ENCODE measurements at regions not wholly inside any gene's neighbourhood (a gene's known extent, or its start where the extent isn't known, plus 50 kb on each side); places are given as distances from the start of the nearest gene placed in this dataset.

DNA sequence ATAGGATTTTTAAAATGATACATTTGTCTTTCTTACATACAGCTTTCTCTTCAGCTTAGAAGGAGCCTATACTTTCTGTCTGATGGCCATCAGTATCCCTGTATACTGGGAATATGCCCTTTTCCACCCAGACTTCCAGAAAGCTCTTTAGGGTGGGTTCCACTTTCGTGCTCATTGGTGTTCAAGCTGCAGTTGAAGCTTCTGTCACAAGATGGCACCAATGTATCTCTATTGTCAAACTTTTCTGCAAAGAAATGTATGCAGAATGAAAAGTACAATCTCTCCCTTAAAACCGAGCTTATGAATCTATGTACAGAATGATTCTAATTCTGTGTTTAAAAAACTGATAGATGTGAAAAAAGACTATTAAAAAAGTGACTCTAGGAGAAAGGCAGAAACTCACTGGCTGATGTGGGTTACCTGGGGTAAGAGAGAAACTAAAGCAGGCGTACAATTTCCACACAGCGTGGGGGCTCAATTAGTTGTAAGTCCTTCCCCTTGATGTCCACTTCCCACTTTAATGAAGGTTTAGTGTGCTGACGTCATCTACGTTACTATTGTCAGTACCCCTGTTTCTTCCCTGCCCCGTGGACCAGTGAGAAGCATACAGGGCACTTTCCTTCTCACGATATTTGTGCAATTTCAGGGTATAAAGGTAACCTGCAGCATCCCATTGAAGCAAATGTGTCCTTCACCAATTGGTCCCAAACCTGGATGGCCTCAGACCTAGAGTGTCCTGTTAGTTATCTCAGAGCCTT is 57.3 kb upstream of the TCEAL2 start:
- no peaks in the 10 kb centered on the region for H3K4me1 ChIP-seq (ENCODE audit: control insufficient read depth, insufficient read depth, low read length)
- no peak overlapping the region for H3K9ac ChIP-seq (ENCODE audit: low read length)
- H3K9me3 ChIP-seq (ENCODE audit: control insufficient read depth, insufficient read depth, low read depth, low read length), result peaks cover 46% of the 10 kb centered on the region
- H3K27me3 ChIP-seq (ENCODE audit: control insufficient read depth, insufficient read depth, low read length), result no peaks in the 10 kb centered on the region; the same call in 1 of the 2 replicates
- H3K27ac ChIP-seq (ENCODE audit: low read depth, low read length), result no peak overlapping the region
- no peak overlapping the region for H3K4me3 ChIP-seq (ENCODE audit: low read depth, low read length)
- H3K36me3 ChIP-seq (ENCODE audit: control insufficient read depth, insufficient read depth, low read length), result no peaks in the 10 kb centered on the region

DNA sequence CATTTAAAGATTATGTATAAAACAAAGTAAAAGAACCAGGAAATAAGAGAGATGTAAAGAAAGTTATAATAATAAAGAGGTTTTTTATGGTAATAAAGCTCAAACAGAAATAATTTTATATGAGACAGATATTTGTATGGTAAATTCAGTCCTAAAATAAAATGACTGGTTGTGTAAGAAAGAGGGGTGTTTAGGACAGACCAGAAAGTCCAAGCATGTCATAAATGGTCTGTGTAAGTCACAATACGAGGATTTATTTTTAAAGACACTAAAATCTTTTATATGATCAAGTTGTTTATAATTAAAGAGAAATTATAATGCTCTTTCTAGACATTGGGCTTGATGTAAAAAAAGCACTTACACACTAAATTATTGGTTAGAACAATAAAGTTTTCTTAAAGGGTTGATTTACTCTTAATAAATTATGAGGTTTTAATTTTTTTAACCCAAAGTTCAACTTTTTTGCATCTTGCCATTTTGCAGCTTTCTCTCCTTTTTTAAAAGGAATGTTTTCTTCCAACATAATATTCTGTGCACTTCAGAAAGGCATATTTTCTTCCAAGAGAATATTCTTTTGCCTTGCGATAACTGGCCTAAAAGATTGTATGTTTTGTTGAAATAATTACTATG is 61.9 kb upstream of the TCEAL2 start:
- no peaks in the 10 kb centered on the region for H3K4me1 ChIP-seq (ENCODE audit: control insufficient read depth, insufficient read depth, low read length)
- no peaks in the 10 kb centered on the region for H3K27me3 ChIP-seq (ENCODE audit: control insufficient read depth, insufficient read depth, low read length)
- H3K9ac ChIP-seq (ENCODE audit: low read length), result no peak overlapping the region
- H3K27ac ChIP-seq (ENCODE audit: low read depth, low read length), result no peak overlapping the region
- H3K4me3 ChIP-seq (ENCODE audit: low read depth, low read length), result no peak overlapping the region
- H3K36me3 ChIP-seq (ENCODE audit: control insufficient read depth, insufficient read depth, low read length), result no peaks in the 10 kb centered on the region
- peaks cover 69% of the 10 kb centered on the region for H3K9me3 ChIP-seq (ENCODE audit: control insufficient read depth, insufficient read depth, low read depth, low read length)

DNA sequence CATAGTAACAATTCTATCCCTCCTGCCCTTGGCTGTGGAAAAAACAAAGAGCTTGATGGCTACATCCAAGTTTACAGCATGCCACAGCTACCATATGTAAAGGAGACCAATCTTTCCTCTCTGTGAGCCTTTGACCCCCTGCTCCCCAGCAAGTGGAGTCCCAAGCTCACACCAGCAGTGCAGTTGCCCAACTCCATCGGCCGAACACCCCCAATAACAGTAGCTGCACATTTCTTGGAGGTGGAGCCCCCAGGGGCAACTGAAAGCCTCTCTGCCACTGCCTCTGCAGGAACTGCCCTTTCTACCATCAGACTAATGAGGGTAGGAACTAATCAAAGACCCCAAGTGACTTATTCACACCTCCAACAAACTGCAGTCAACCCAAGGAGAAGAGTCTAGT is 81.0 kb upstream of the TCEAL2 start:
- Histone ChIP-seq H3K9me3 (ENCODE audit: control insufficient read depth, insufficient read depth, low read depth, low read length) (peaks cover 29% of the 10 kb centered on the region; the same call in 1 of the 2 replicates), H3K27me3 (ENCODE audit: control insufficient read depth, insufficient read depth, low read length) (no peaks in the 10 kb centered on the region; the same call in 1 of the 2 replicates), H3K4me3 (ENCODE audit: low read depth, low read length) (no peak overlapping the region), H3K27ac (ENCODE audit: low read depth, low read length) (no peak overlapping the region), H3K36me3 (ENCODE audit: control insufficient read depth, insufficient read depth, low read length) (no peaks in the 10 kb centered on the region), H3K4me1 (ENCODE audit: control insufficient read depth, insufficient read depth, low read length) (no peaks in the 10 kb centered on the region), H3K9ac (ENCODE audit: low read length) (no peak overlapping the region)

DNA sequence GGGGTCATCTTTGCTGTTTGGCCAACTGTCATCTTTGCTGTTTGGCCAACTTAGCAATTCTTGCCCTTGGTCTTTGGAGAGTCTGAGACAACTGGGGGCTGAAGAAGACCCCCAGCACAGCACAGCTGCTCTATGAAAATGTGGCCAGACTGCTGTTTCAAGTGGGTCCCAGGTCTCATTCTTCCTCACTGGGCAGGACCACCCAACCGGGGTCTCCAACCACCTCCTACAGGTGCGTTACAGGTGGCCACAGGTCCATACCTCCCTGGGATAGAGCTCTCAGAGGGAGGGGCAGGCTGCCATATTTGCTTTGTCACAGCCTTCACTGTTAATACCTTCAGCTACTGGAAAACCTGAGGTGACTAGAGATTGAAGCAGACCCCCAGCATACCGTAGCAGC is 82.1 kb upstream of the TCEAL2 start:
- H3K36me3 ChIP-seq (ENCODE audit: control insufficient read depth, insufficient read depth, low read length), result no peaks in the 10 kb centered on the region

DNA sequence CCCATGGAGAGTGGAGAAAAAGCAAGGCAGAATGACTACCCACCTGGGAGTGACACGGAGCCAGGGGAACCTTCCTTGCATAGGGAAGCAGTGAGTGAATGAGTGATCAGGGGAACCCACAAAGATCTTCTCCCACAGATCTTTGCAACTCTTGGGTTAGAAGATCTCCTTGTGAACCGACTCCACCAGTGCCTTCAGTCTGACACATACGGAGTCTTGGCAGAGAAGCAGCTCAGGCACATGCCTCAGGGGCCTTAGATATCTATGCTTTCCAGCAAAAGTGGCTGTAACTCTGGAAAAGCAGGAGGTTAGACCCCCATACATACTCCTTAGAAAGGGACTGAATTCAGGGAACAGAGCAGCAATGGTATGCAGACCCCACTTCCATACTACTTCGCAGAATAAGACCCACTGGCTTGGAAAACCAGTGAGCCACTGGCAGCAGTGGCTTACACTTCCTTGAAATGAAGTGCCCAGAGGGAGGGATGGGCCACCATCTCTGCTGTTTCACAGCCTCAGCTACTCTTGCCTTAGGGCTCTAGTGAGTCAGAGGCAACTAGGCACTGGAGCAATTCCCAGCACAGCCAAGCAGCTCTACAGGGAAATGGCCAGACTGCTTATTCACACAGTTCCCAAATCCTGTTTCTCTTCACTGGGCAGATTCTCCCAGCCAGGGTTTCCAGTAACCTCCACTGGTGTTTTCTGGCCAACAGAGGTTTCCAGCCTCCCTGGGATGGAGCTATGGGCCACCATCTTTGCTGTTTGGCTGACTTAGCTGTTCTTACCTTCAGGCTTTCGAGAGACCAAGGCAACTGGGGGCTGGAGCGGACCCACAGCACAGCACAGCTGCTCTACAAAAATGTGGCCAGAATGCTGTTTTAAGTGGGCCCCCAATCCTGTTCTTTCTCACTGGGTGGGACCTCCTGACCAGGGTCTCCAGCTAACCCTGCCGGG is 82.8 kb upstream of the TCEAL2 start:
- Histone ChIP-seq H3K27me3 (ENCODE audit: control insufficient read depth, insufficient read depth, low read length) (no peaks in the 10 kb centered on the region; the same call in 1 of the 2 replicates), H3K36me3 (ENCODE audit: control insufficient read depth, insufficient read depth, low read length) (no peaks in the 10 kb centered on the region), H3K27ac (ENCODE audit: low read depth, low read length) (no peak overlapping the region), H3K9me3 (ENCODE audit: control insufficient read depth, insufficient read depth, low read depth, low read length) (peaks cover 29% of the 10 kb centered on the region; the same call in 1 of the 2 replicates), H3K4me3 (ENCODE audit: low read depth, low read length) (no peak overlapping the region), H3K4me1 (ENCODE audit: control insufficient read depth, insufficient read depth, low read length) (no peaks in the 10 kb centered on the region), H3K9ac (ENCODE audit: low read length) (no peak overlapping the region)

More for the DNA sequence above, 82.1 kb upstream of the TCEAL2 start:
- peaks cover 29% of the 10 kb centered on the region; the same call in 1 of the 2 replicates for H3K9me3 ChIP-seq (ENCODE audit: control insufficient read depth, insufficient read depth, low read depth, low read length)
- H3K27ac ChIP-seq (ENCODE audit: low read depth, low read length), result no peak overlapping the region
- H3K27me3 ChIP-seq (ENCODE audit: control insufficient read depth, insufficient read depth, low read length), result no peaks in the 10 kb centered on the region; the same call in 1 of the 2 replicates
- H3K4me3 ChIP-seq (ENCODE audit: low read depth, low read length), result no peak overlapping the region
- H3K4me1 ChIP-seq (ENCODE audit: control insufficient read depth, insufficient read depth, low read length), result no peaks in the 10 kb centered on the region
- no peak overlapping the region for H3K9ac ChIP-seq (ENCODE audit: low read length)

DNA sequence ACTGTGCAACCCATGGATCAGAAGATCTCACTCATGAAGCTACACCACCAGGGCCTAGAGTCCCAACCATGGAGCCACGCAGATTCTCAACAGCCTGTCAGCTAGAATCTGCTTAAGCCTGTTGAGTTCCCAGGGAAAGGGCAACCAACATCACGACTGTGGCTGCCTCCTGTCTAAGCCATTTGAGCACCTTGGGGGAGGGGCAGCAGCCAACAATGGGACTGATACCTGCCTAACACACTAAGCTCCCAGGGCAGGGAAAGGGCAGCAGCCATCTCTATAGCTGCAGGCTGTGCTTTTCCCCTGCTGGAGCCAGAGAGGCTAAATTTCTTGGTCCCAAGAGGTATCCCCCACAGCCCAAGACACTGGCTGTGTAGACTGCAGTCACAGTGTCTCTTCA is 96.5 kb upstream of the TCEAL2 start:
- Histone ChIP-seq H3K27me3 (ENCODE audit: control insufficient read depth, insufficient read depth, low read length) (no peaks in the 10 kb centered on the region), H3K27ac (ENCODE audit: low read depth, low read length) (no peak overlapping the region), H3K4me1 (ENCODE audit: control insufficient read depth, insufficient read depth, low read length) (no peaks in the 10 kb centered on the region), H3K9me3 (ENCODE audit: control insufficient read depth, insufficient read depth, low read depth, low read length) (peaks cover 55% of the 10 kb centered on the region), H3K4me3 (ENCODE audit: low read depth, low read length) (no peak overlapping the region), H3K9ac (ENCODE audit: low read length) (no peak overlapping the region), H3K36me3 (ENCODE audit: control insufficient read depth, insufficient read depth, low read length) (no peaks in the 10 kb centered on the region)

DNA sequence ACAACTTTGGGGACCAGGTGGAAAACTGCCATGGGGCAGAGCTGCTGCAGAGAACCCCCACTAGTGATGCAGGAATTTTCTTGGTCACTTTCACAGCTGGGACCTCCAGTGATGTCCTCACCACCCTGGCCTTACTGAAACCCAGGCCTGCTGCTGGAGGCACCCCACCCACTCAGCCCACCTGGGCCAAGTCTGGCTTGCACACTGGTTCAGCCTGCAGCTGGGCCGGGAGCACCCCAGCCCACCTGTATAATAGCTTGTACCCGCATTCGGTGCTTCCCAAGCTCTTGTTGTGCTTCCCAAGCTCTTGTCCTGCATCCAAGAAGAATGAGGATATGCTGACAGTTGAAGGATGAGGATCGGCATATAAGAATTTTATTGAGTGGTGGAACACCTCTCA is 86.4 kb upstream of the ZMAT1 start:
- H3K9ac ChIP-seq (ENCODE audit: low read length), result no peak overlapping the region
- H3K4me1 ChIP-seq (ENCODE audit: control insufficient read depth, insufficient read depth, low read length), result no peaks in the 10 kb centered on the region

DNA sequence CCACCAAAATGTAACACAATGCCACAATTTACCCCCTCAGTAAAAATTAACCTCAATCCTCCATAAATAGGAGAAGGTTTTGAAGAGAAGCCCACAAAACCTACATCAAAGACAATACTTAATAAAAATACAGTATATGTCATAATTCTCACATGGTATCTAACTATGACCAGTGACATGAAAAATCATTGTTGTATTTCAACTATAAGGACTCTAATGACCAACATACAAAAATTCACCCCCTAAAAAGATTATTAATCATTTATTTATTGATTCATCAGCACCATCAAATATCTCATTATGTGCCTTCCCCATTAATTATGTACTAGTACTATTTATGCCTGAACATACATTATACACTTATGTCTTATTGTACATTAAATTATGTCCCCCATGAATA is 77.1 kb upstream of the ZMAT1 start:
- Histone ChIP-seq H3K4me1 (ENCODE audit: control insufficient read depth, insufficient read depth, low read length) (no peaks in the 10 kb centered on the region), H3K4me3 (ENCODE audit: low read depth, low read length) (no peak overlapping the region), H3K9ac (ENCODE audit: low read length) (no peak overlapping the region)

More for the DNA sequence above, 86.4 kb upstream of the ZMAT1 start:
- Histone ChIP-seq H3K27ac (ENCODE audit: low read depth, low read length) (no peak overlapping the region), H3K36me3 (ENCODE audit: control insufficient read depth, insufficient read depth, low read length) (no peaks in the 10 kb centered on the region), H3K27me3 (ENCODE audit: control insufficient read depth, insufficient read depth, low read length) (no peaks in the 10 kb centered on the region), H3K9me3 (ENCODE audit: control insufficient read depth, insufficient read depth, low read depth, low read length) (peaks cover 37% of the 10 kb centered on the region), H3K4me3 (ENCODE audit: low read depth, low read length) (no peak overlapping the region)

DNA sequence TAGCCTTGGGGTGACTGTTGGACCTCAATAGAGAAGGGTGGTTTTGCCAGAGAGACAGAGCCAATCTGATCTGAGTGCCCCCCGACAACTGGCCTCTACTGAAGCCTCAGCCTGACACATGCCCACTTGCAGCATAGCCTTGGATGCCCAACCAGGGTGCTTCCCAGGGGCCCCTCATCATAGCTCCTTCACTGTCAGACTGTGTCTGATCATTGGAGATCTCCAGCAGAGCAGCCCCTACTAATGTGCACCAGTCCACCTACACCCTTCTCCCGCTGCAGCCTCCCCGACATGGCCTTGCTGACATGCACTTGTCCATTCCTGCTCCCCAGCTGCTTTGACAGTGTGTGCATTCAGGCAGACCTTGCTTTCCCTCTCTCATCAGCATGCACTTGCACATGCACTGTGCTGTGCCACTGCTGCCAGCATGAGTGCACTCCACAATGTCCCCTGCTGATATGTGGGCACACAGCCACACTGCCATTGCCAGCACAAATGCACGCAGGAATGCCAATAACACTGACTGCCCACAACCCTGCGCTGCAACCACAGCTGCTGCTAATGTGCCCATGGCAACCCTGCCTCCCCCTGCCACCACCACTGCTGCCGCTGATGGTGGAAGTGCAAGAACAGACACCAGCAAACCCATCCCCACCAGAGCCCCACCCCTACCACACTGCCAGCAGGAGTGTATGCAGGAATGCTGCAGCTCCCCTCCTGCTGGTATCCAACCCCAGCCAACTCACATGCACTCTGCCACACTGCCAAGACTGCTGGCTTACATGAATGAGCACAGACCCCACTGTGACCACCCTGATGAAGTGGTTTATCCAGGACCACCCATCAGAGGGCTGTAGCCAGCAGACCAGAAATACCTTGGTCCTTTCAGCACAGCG is 68.1 kb upstream of the ZMAT1 start:
- Histone ChIP-seq H3K36me3 (ENCODE audit: control insufficient read depth, insufficient read depth, low read length) (no peaks in the 10 kb centered on the region), H3K27ac (ENCODE audit: low read depth, low read length) (no peak overlapping the region), H3K9ac (ENCODE audit: low read length) (no peak overlapping the region), H3K9me3 (ENCODE audit: control insufficient read depth, insufficient read depth, low read depth, low read length) (peaks cover 12% of the 10 kb centered on the region; the same call in 1 of the 2 replicates), H3K27me3 (ENCODE audit: control insufficient read depth, insufficient read depth, low read length) (no peaks in the 10 kb centered on the region), H3K4me3 (ENCODE audit: low read depth, low read length) (peak overlapping the region; percentile 12; the same call in 1 of the 2 replicates), H3K4me1 (ENCODE audit: control insufficient read depth, insufficient read depth, low read length) (peaks cover 13% of the 10 kb centered on the region)

More for the DNA sequence above, 77.1 kb upstream of the ZMAT1 start:
- no peaks in the 10 kb centered on the region for H3K36me3 ChIP-seq (ENCODE audit: control insufficient read depth, insufficient read depth, low read length)
- H3K27me3 ChIP-seq (ENCODE audit: control insufficient read depth, insufficient read depth, low read length), result no peaks in the 10 kb centered on the region
- H3K27ac ChIP-seq (ENCODE audit: low read depth, low read length), result no peak overlapping the region
- H3K9me3 ChIP-seq (ENCODE audit: control insufficient read depth, insufficient read depth, low read depth, low read length), result peaks cover 5% of the 10 kb centered on the region; the same call in 1 of the 2 replicates

DNA sequence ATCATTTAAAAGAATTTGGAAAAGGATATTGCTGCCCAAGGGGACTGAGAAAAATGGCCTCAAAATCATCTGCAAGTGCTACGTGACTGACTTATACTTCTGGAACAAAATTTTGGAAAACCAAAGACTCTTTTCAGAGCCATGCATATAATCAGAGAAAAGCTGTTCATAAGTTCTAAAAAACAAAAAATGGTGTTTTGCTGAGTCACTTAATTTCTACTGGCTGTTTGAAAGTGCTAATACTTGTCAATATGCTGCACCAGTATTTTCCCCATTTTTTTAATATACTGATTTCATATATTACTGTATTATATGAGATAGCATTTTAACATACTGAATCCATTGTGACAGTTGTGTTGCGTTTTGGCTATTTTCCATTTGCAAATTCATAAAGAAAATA is 61.5 kb upstream of the ZMAT1 start:
- H3K27me3 ChIP-seq (ENCODE audit: control insufficient read depth, insufficient read depth, low read length), result no peaks in the 10 kb centered on the region; the same call in 1 of the 2 replicates
- no peaks in the 10 kb centered on the region for H3K36me3 ChIP-seq (ENCODE audit: control insufficient read depth, insufficient read depth, low read length)
- no peaks in the 10 kb centered on the region for H3K9me3 ChIP-seq (ENCODE audit: control insufficient read depth, insufficient read depth, low read depth, low read length)
- no peak overlapping the region for H3K27ac ChIP-seq (ENCODE audit: low read depth, low read length)
- H3K4me3 ChIP-seq (ENCODE audit: low read depth, low read length), result no peak overlapping the region
- H3K4me1 ChIP-seq (ENCODE audit: control insufficient read depth, insufficient read depth, low read length), result no peaks in the 10 kb centered on the region
- H3K9ac ChIP-seq (ENCODE audit: low read length), result no peak overlapping the region

Data from HUES6 (cell line).